Kidney capillary endothelial cell (primary cell): ENCODE measurements at regions not wholly inside any gene's neighbourhood (a gene's known extent, or its start where the extent isn't known, plus 50 kb on each side); places are given as distances from the start of the nearest gene placed in this dataset.
"Not testable (repeated sequence)": the region's sequence is repeated elsewhere in the genome, so short reads cannot be mapped to it uniquely, and the experiment has no call there.

ENCODE experiments used
- DNase-seq: peaks from one replicate; pipeline ENCODE4 v3.0.0-alpha.2; 2018; ENCODE audit warnings: low spot score

GRCh38 chr11:71332447-71332846 lies 80.1 kb upstream of the SHANK2 start:
- no peak for DNase-seq

- no peak for DNase-seq
Measured at GRCh38 chr11:71332046-71332445, 79.7 kb upstream of the SHANK2 start.

GRCh38 chr11:71331631-71332030 lies 79.3 kb upstream of the SHANK2 start:
- no peak for DNase-seq

GRCh38 chr11:71330996-71331395 lies 78.6 kb upstream of the SHANK2 start:
- no peak for DNase-seq

- DNase-seq: no peak
Measured at GRCh38 chr11:71330349-71330748, 78.0 kb upstream of the SHANK2 start.

- DNase-seq: no peak
Measured at GRCh38 chr11:71329786-71330185, 77.4 kb upstream of the SHANK2 start.

GRCh38 chr11:71329165-71329510 lies 76.8 kb upstream of the SHANK2 start:
- DNase-seq: no peak

GRCh38 chr11:71327156-71328085 lies 75.0 kb upstream of the SHANK2 start:
- DNase-seq: no peak

- DNase-seq: no peak
Measured at GRCh38 chr11:71326328-71326940, 74.1 kb upstream of the SHANK2 start.

- DNase-seq: no peak
Measured at GRCh38 chr11:71325418-71326327, 73.3 kb upstream of the SHANK2 start.

- DNase-seq: no peak
Measured at GRCh38 chr11:71324788-71325417, 72.5 kb upstream of the SHANK2 start.

GRCh38 chr11:71323876-71324526 lies 71.6 kb upstream of the SHANK2 start:
- DNase-seq: no peak

GRCh38 chr11:71322861-71323582 lies 70.6 kb upstream of the SHANK2 start:
- DNase-seq: no peak

- DNase-seq: no peak
Measured at GRCh38 chr11:71322192-71322735, 69.9 kb upstream of the SHANK2 start.

- DNase-seq: no peak
Measured at GRCh38 chr11:71321433-71322191, 69.2 kb upstream of the SHANK2 start.

GRCh38 chr11:71316701-71317100 lies 64.3 kb upstream of the SHANK2 start:
- no peak for DNase-seq

- DNase-seq: not testable (repeated sequence)
Measured at GRCh38 chr11:71312616-71313015, 60.2 kb upstream of the SHANK2 start.

- DNase-seq: no peak
Measured at GRCh38 chr11:71311928-71312510, 59.6 kb upstream of the SHANK2 start.

- DNase-seq: no peak
Measured at GRCh38 chr11:71311176-71311925, 59.0 kb upstream of the SHANK2 start.
